GM23248 (cell line): ENCODE measurements at regions not wholly inside any gene's neighbourhood (a gene's known extent, or its start where the extent isn't known, plus 50 kb on each side); places are given as distances from the start of the nearest gene placed in this dataset.

Experiments used
- EZH2 ChIP-seq: fragments of 200-600 bp; sonication (generic); IDR thresholded peaks from 2 replicates; pipeline ENCODE4 v1.6.1; 2018; ENCODE audit warnings: antibody characterized with exemption, mild to moderate bottlenecking; ENCODE audit not compliant: insufficient read depth, poor library complexity, severe bottlenecking
- EZH2phosphoT487 ChIP-seq: fragments of 200-600 bp; sonication (generic); IDR thresholded peaks from 2 replicates; pipeline ENCODE4 v1.6.1; 2018; ENCODE audit warnings: antibody characterized with exemption, moderate library complexity, mild to moderate bottlenecking, low read depth; ENCODE audit not compliant: insufficient read depth

GRCh38 chr13:80033286-80033685 lies 307.6 kb downstream of the SPRY2 start:
- no peak for TF ChIP-seq EZH2phosphoT487
- no peak for TF ChIP-seq EZH2
